ENCODE measurements at regions not wholly inside any gene's neighbourhood (a gene's known extent, or its start where the extent isn't known, plus 50 kb on each side); places are given as distances from the start of the nearest gene placed in this dataset.

DNA sequence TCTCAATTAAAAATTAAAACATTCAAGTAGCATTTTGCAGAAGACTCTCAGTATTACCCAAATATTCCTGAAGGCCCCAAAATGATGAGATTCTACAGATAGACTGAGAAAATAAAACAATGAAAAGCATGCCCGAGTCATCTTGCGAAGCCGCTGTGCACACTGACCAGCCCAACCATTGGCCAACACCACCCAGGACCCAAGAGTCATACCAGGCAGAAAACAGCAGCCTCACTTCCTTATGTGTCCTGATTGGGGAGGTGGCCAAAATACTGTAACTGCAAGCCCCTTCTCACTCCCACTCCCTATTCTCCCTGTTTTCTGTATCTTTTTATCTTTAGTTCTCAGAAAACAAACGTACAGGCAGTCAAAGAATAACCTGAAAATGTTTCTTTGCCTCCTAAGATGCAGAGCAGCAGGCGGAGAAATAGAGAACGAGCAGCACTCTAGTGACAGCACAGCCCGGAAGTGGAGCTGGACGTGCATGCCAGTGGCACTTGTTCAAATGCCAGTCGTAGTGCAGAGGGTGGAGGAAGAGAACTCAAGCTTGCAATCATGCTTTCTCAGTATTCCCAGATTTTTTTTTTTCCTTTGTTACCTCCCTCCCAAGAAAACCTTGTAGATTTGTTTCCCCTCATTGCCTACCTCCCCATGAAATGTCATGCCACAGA lies 182.3 kb upstream of the SOX9 start:
- in situ Hi-C loops (cut with HindIII; ENCODE audit: low sequenced_read_pairs) = no loop called here
- DNase-seq (ENCODE audit: low read depth) = no peak
- H3K4me3 ChIP-seq (ENCODE audit: low read depth, low read length) = no peak overlapping the region
- TF ChIP-seq, protein P1, sequence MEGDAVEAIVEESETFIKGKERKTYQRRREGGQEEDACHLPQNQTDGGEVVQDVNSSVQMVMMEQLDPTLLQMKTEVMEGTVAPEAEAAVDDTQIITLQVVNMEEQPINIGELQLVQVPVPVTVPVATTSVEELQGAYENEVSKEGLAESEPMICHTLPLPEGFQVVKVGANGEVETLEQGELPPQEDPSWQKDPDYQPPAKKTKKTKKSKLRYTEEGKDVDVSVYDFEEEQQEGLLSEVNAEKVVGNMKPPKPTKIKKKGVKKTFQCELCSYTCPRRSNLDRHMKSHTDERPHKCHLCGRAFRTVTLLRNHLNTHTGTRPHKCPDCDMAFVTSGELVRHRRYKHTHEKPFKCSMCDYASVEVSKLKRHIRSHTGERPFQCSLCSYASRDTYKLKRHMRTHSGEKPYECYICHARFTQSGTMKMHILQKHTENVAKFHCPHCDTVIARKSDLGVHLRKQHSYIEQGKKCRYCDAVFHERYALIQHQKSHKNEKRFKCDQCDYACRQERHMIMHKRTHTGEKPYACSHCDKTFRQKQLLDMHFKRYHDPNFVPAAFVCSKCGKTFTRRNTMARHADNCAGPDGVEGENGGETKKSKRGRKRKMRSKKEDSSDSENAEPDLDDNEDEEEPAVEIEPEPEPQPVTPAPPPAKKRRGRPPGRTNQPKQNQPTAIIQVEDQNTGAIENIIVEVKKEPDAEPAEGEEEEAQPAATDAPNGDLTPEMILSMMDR (IDR thresholded peaks at IDR 0.05; ENCODE audit: low read depth, low read length, missing control alignments) = no peak

DNA sequence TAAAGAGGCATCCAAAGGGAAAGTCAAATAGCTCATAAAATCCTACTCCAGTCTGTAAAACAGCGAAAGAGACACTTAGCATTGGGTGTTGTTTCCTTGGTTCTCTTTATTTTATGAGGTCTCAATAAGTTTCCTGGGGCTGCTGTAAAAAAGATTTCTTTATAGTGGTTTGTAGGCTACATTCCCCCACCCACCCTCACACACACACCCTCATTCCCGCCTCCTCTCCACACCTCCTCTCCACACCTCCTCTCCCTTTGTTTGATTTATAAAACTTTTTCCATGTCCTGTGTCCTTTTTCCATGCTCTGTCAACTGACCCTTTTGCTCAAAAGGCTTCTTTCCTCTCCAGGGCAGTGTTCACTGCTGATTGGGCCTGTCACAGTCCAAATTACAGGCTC lies 178.9 kb upstream of the SOX9 start:
- H3K4me3 ChIP-seq (ENCODE audit: low read depth, low read length) = no peak overlapping the region
- in situ Hi-C loops (cut with HindIII; ENCODE audit: low sequenced_read_pairs) = no loop called here
- TF ChIP-seq, protein P1 (IDR thresholded peaks at IDR 0.05; ENCODE audit: low read depth, low read length, missing control alignments) = no peak
- no peak for DNase-seq (ENCODE audit: low read depth)

DNA sequence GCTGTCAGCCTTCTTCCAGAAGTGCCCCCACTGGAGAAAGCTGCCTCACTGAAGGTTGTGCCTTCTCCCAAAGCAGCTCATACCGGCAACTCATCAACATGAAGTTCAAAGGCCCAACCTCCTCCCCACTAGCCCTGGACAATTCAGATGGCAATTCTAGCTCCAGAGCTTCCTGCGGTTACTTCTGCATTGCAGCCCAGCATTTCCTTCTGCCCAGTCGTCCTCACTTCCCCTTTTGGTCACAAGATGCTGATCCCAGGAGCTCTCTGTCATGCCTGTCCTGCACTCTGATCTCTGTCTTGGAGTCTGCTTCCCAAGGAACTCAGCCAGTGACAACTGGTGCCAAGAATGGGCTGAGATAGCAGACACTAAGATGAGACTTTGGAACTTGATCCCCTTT lies 178.2 kb upstream of the SOX9 start:
- TF ChIP-seq, protein P1 (IDR thresholded peaks at IDR 0.05; ENCODE audit: low read depth, low read length, missing control alignments) = no peak
- DNase-seq (ENCODE audit: low read depth) = no peak
- H3K4me3 ChIP-seq (ENCODE audit: low read depth, low read length) = no peak overlapping the region
- in situ Hi-C loops (cut with HindIII; ENCODE audit: low sequenced_read_pairs) = no loop called here

DNA sequence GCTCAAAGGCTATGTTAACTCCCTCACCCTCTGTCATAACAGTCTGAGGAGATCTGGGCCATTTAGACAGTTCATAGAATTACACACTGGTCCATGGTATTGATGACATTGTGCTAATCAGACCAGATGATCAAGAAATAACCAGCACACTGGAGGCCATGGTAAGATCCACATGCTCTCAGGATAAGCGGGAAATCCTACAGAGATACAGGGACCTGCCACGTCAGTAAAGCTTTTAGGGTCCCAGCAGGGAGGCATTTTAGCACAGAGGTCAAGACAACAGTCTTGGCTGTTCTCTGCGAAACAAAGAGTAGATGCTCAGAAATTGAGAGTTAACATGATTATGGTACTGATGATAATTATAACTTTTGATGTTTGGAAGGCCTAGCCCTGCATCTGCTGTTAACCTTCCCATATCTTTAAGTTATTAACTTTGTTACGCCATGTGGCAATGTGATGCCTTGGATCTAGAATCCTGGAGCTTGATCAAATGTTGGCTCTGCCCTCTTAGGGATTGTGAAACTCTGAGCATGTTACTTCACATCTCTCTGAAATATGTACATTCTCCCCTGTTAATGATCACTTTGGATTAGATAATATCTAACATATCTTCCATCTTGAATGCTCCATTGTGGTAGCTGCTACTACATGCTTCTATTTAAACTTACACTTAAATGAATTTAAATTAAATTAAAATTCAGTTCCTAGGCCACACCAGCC lies 172.0 kb upstream of the SOX9 start:
- no peak for DNase-seq (ENCODE audit: low read depth)
- TF ChIP-seq, protein P1 (IDR thresholded peaks at IDR 0.05; ENCODE audit: low read depth, low read length, missing control alignments) = no peak
- in situ Hi-C loops (cut with HindIII; ENCODE audit: low sequenced_read_pairs) = no loop called here
- H3K4me3 ChIP-seq (ENCODE audit: low read depth, low read length) = no peak overlapping the region

DNA sequence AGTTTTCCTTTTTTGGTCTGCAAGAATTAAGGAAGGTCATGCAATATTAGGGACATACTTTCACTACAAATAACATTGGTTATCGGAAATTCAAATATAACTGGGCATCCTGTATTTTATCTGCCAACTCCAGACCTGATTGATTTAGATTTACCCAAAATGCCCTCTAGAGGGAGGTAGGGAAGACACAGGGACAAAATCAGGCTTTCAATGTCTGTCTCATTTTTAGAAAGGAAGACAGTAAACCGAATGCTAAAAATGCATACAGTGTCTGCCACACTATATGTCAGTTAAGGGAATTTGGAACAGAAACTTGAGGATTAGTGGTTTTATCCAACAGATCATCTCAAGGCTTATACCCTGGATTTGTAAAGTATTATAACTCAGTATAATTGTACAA lies 161.7 kb upstream of the SOX9 start:
- no peak for DNase-seq (ENCODE audit: low read depth)
- TF ChIP-seq, protein P1 (IDR thresholded peaks at IDR 0.05; ENCODE audit: low read depth, low read length, missing control alignments) = peak; percentile 46
- in situ Hi-C loops (cut with HindIII; ENCODE audit: low sequenced_read_pairs) = no loop called here
- H3K4me3 ChIP-seq (ENCODE audit: low read depth, low read length) = no peak overlapping the region

DNA sequence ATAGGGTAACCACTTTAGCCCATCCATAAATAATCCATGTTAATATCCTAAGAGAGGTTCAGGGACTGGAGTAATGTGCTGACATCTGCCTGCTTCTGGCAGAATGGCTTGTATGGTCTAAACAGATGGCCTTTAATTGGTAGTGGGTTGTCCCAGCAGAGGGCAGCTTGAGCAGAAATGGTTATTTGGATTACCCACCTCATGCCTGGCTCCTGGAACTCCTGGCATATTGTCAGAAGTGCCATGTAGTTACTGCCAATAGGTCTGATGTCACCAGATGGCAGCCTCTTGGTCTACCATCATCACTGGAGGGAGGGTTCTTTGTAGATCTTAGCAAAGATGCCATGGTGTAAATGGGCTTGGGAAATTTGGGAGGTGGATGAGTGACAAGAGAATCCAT lies 157.5 kb upstream of the SOX9 start:
- in situ Hi-C loops (cut with HindIII; ENCODE audit: low sequenced_read_pairs) = no loop called here
- no peak overlapping the region for H3K4me3 ChIP-seq (ENCODE audit: low read depth, low read length)
- DNase-seq (ENCODE audit: low read depth) = no peak
- TF ChIP-seq, protein P1 (IDR thresholded peaks at IDR 0.05; ENCODE audit: low read depth, low read length, missing control alignments) = no peak

All from astrocyte of the cerebellum (primary cell).